Astrocyte (in vitro differentiated cells and primary cell): ENCODE measurements at regions not wholly inside any gene's neighbourhood (a gene's known extent, or its start where the extent isn't known, plus 50 kb on each side); places are given as distances from the start of the nearest gene placed in this dataset.

ENCODE experiments used
- CTCF ChIP-seq: IDR thresholded peaks from 2 replicates; pipeline ENCODE4 v1.5.1; 2011; ENCODE audit warnings: low read depth, mild to moderate bottlenecking, inconsistent platforms, low read length, moderate library complexity; ENCODE audit not compliant: insufficient read depth
- EZH2 ChIP-seq: IDR thresholded peaks from 2 replicates; pipeline ENCODE4 v1.6.1; 2012; ENCODE audit warnings: mild to moderate bottlenecking, low read length, inconsistent platforms; ENCODE audit not compliant: insufficient read depth

DNA sequence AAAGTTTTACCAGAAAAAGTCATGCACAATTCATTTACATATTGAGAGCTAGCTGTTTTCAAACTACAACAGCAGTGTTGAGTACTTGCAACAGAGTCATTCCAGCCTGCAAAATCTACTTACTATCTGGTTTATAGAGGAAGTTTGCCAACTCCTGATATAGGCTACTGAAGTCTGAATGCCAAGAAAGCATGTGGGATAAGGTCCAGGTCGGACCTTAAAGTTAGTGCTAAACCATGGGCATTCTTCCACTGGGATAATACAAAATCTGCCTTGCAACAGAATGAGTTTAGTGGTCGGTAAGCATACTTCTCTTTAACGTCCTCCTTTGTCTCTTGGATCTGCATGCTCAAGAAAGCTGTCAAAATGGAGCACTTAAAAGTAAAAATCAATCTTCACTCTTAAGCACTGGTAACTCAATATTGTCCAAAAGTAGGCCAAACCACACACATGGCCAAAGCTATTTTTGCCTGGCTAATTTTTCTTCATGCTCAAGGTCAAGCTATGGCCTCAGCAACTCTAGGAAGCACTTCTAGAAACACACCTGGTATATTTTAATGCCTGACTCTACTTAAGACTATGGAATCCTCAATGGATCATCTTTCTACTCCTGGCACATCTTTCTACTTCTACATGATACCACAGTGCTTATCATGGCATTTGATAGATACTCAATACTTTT lies 364.9 kb upstream of the KITLG start:
- no peak for TF ChIP-seq CTCF
- no peak for TF ChIP-seq EZH2
